GM19324 (cell line): ENCODE measurements at regions not wholly inside any gene's neighbourhood (a gene's known extent, or its start where the extent isn't known, plus 50 kb on each side); places are given as distances from the start of the nearest gene placed in this dataset.
"Not testable (repeated sequence)": the region's sequence is repeated elsewhere in the genome, so short reads cannot be mapped to it uniquely, and the experiment has no call there.

ENCODE experiments used
- ATAC-seq: cut with Tn5 transposase; IDR thresholded peaks from one replicate; pipeline ENCODE4 v1.9.1; 2021; ENCODE audit warnings: mild to moderate bottlenecking, moderate library complexity; ENCODE audit not compliant: unreplicated experiment, low FRiP score

GRCh38 chr3:22728406-22728805 lies 474.7 kb upstream of the UBE2E2 start:
- no peak for ATAC-seq

DNA sequence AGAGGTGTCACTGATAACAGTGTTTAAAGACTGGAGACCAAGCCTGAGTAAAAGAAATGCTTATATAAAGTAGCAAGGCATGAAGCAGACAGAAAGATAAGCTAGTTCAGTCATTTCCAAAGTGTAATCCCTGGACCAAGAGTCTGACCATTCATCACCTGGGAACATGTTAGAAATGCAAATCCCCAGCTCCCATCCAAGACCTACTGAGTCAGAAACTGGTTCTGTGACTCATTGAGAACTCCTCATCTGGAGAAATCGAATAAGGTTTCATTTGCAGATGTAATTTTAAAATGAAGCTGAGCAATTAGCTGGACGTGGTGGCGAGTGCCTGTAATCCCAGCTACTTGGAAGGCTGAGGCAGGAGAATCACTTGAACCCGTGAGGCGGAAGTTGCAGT lies 473.9 kb upstream of the UBE2E2 start:
- no peak for ATAC-seq

- no peak for ATAC-seq
Observed at GRCh38 chr3:22729981-22730380, 473.1 kb upstream of the UBE2E2 start.

DNA sequence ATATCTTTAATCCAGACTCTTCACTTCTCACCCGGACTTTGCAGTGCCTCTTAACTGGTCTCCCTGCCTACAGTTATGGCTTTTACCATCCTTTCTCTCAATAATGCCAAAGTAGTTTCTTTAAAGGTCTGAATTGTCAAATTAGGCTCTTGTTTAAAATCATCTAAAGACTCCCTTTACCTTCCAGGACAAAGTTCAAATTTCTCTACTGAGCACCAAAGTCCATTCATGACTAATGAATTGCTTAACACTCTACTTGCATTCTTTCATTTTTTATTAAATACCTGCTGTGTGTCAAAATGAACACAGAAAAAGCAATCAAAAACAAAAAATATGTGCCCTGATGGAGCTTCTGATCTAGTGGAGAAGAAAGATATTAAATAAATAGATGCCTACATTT lies 472.4 kb upstream of the UBE2E2 start:
- no peak for ATAC-seq

DNA sequence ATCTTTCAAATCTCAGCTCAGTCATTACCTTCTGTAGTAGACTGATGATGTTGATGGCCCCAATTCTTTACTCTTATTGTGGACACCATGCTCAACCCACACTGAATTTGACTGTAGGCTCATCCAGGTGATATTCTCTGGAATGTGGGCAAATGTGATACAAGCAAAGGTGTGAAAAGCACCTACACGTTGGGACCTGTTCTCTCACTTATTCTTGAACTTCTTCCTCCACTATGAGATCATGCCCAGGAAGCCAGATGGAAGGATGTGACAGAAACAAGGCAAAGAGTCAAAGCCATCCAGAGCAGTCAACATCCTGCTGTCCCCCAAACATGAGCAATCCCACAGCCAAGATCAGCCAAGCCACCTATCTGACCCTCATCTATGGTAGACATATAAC lies 471.2 kb upstream of the UBE2E2 start:
- no peak for ATAC-seq

- ATAC-seq: no peak
Observed at GRCh38 chr3:22732641-22733040, 470.5 kb upstream of the UBE2E2 start.

DNA sequence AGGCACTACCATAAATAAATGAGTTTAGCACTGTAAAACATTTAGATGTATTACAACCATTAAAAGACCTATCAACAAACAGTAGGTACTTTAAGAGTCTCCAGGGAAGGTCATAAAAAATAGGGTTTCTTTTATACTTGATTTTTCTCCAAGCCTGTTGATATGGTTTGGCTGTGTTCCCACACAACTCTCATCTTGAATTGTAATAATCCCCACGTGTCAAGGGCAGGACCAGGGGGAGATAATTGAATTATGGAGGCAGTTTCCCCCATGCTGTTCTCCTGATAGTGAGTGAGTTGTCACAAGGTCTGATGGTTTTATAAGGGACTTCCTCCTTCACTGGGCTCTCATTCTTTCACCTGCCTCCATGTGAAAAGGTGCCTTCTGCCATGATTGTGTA lies 468.9 kb upstream of the UBE2E2 start:
- ATAC-seq: no peak

DNA sequence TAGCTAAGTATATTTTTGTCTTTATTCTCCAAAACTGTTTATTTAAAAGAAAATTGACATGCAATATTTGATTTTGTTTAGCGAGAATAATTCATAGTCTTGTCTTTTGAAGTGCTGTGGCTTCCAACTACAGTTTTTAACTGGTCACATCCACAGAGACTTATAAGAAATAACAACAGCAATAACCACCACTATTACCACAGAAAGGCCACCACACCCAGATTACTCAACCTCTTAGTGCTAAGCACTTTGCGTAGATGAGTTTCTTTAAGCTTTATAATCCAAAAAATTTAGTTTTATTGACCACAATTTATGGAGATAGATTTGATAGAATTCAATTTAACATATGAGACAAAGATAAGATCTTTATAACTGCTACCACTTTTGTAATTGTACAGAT lies 468.4 kb upstream of the UBE2E2 start:
- no peak for ATAC-seq

GRCh38 chr3:22735373-22735772 lies 467.8 kb upstream of the UBE2E2 start:
- ATAC-seq: no peak

DNA sequence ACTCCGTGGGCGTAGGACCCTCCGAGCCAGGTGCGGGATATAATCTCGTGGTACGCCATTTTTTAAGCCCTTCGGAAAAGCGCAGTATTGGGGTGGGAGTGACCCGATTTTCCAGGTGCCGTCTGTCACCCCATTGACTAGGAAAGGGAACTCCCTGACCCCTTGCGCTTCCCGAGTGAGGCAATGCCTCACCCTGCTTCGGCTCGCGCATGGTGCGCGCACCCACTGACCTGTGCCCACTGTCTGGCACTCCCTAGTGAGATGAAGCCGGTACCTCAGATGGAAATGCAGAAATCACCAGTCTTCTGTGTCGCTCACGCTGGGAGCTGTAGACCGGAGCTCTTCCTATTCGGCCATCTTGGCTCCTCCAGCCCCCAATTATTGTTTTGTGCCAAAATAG lies 459.7 kb upstream of the UBE2E2 start:
- not testable (repeated sequence) for ATAC-seq

- no peak for ATAC-seq
Observed at GRCh38 chr3:22745321-22745720, 457.8 kb upstream of the UBE2E2 start.

- no peak for ATAC-seq
Observed at GRCh38 chr3:22746221-22746620, 456.9 kb upstream of the UBE2E2 start.

DNA sequence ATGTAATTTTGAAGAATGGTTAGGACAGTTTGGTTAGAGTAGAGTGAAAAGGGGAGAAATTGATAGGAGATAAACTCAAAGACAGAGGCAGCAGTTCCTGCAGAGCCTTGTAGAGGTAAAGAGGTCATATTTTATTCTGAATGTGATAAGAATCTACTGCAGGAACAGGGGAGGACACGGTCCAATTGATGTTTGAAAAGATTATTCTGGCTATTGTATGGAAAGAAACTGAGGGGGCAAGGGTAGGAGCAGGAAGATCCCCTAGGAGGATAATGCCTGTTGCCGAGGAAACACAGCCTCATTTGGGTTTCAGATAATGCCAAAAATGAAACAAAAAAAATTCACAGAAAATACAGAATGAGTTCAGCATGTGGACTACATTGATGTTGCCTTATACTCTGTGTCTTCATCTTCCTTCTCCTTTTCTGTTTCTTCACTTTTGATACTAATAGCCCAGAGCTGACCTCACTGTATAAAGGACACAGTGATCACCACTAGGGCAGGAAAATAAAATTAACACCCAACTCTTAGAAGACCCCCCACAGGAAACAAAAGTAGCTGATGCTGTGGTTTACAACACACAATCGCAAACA lies 454.6 kb upstream of the UBE2E2 start:
- no peak for ATAC-seq

DNA sequence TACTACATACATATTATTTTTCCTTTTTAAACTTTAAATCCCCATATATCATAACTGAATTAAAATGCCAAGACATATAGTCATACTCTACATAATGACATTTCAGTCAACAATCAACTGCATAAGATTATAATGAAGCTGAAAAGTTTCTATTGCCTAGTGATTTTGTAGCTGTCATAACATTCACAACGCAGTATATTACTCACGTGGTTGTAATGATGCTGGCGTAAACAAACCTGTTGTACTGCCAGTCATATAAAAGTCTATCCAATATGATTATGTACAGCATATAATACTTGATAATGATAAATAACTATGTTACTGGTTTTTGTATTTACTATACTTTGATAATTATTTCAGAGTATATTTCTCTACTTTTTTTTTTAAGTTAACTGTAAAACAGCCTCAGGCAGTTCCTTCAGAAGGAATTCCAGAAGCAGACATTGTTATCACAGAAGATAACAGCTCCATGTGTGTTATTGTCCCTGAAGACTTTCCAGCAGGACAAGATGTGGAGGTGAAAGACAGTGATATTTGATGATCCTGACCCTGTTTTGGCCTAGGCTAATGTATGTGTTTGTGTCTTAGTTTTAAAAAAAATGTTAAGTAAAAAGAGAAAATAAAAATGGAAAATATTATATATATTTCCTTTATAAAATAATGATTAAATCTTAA lies 443.4 kb upstream of the UBE2E2 start:
- no peak for ATAC-seq

DNA sequence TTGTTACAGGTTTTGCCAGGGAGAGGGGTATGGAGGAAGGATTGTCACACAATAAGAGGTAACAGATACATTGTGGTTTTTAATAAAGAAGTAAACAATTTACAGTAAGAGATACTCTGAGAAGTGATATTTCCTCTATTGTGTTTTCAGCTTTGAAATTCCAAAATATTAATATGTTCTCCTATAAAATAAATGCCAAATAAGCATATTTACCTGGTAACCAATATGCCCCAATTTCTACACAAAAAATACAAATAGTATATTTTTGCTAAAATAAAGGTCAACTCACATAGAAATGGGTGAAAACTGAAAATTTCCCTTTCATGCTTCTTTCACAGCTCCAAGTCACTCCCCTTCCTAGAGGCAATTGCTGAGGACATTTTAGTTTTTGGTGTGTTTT lies 437.4 kb upstream of the UBE2E2 start:
- no peak for ATAC-seq

DNA sequence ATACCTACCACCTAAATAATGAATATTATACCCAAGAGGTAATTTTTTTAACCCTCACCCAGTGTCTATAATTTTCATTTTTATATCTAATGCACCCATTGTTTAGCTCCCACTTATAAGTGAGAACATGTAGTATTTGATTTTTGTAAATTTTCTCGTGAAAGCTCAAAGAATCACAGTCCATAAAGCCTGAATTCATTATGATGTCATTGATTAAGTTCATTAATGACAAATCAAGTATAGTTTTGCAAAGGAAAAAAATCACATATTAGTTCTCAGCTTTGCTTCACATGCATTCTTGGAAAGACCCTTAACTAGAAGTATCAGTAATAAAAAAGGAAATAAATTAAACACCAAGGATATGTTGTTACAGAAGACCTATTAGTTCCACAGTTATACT lies 425.3 kb upstream of the UBE2E2 start:
- ATAC-seq: no peak

DNA sequence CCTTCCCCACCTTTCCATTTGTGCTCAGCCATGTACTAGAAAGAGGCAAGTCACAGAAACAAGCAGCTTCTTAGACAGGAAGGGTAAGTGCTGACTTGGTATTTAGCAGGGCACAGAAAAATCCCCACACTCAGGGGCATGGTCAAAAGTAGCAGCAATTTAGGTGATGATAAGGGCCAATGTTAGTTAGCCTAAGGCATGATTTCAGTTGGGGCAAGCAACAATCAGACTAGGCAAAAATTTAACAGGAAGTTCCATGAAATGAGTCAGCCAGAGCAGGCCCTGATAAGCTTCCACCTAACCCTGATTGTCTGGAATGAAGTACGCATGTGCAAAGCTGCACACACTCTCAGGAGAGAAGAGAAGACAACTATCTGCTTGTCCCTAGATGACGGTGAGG lies 423.4 kb upstream of the UBE2E2 start:
- ATAC-seq: no peak

GRCh38 chr3:22792533-22792932 lies 410.6 kb upstream of the UBE2E2 start:
- ATAC-seq: no peak

DNA sequence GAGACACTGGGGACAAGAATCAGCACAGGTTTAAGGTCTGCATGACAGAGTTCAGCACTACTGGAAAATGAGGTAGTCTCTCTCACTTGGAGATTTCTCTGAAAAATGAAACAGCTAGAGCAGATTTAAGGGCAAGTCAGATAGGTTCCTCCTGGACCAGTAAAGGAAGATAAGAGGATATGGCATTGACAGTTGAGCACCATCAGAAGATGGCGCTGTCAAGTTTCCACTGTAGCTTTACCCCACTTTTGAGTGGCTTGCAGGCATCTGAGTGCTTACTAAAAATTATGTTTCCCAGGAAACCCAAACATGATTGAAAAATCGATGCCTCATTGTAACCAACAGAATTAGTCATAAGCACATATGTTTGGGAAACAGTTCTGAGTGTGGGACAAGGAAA lies 407.2 kb upstream of the UBE2E2 start:
- no peak for ATAC-seq

- no peak for ATAC-seq
Observed at GRCh38 chr3:22798461-22798860, 404.7 kb upstream of the UBE2E2 start.

DNA sequence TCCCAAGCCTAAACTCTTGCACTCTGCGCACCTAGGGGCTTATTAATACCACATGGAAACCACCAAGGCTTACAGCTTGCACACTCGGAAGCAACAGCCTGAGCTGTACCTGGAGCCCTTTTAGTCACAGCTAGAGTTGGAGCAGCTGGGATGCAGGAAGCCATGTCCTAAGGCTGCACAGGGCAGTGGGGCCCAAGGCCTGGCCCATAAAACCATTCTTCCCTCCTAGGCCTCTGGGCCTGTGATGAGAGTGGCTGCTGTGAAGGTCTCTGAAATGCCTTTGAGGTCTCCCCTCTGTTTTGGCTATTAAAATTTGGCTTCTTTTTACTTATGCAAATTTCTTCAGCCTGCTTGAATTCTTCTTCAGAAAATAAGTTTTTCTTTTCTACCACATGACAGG lies 383.9 kb upstream of the UBE2E2 start:
- no peak for ATAC-seq

- no peak for ATAC-seq
Observed at GRCh38 chr3:22835041-22835440, 368.1 kb upstream of the UBE2E2 start.

- ATAC-seq: no peak
Observed at GRCh38 chr3:22836131-22836530, 367.0 kb upstream of the UBE2E2 start.
